NCI-H524 (cell line): ENCODE measurements at regions not wholly inside any gene's neighbourhood (a gene's known extent, or its start where the extent isn't known, plus 50 kb on each side); places are given as distances from the start of the nearest gene placed in this dataset.
"Not testable (repeated sequence)": the region's sequence is repeated elsewhere in the genome, so short reads cannot be mapped to it uniquely, and the experiment has no call there.

Experiments
- DNase-seq, 2 experiments: peaks; one replicate each; lab custom pipeline; 2025; lab: John Stamatoyannopoulos, UW

DNA sequence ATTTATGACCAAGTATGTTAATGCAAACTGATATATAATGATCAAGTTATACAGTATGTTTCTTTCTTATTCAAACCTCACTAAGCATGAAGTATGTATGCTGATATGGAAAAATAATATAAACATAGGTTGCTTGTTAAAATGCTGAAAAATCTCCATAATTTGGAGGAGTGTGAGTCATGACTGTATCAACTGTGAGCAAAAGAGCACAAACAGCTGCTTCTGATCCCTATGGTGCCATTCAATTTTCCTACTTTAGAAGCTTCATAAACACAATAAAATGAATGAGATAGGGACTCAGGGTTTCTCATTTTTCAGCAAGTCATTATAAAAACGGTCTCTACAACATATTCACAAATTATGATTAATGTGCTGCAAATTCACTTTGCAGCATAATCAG is 129.9 kb upstream of the TFPI start:
- no peak for DNase-seq

DNA sequence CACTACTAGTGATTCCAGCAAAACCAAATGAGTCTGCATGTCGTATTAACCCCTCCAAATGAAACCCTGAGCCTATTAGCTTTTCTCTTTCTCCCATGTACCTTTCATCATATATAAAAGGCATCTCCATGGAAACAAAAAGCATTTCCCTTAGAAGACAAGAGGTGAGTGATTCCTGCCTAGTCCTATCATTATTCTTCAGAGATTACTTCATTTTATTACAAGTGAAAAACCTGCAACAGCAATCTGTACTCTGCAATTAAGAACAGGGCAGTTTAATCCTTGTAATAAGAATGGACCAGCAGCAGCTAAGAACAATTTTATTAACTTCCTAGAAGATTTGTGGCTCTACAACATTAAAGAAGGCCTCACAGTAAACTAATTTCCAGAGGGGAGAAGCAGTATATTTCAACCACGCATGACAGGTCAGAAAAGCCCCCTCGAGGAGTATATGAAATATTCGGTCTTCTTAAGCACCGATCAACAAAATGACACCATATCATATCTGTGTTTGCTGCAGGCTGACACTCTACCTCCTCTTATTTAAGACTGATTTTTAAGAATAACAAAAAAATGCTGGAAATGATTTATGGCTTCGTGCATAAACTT is 132.3 kb upstream of the TFPI start:
- no peak for DNase-seq

DNA sequence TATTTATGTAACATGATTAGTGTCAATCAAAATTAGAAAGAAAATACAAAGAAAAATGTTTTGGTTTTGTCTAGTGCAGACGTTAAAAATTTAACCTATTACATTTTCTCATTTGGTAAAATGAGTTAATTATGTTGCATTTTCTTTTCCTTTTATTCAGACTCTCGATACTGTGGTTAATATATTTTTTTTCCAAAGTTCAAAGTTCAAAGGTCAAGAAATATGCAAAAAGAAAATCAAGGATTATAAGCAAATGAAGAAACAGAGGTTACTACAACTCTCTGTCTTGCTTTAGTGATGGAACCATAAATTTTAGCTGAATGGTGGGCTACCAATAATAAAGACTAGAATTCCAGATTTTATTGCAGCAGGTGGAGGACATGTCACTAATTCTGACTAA is 133.3 kb upstream of the TFPI start:
- no peak for DNase-seq

DNA sequence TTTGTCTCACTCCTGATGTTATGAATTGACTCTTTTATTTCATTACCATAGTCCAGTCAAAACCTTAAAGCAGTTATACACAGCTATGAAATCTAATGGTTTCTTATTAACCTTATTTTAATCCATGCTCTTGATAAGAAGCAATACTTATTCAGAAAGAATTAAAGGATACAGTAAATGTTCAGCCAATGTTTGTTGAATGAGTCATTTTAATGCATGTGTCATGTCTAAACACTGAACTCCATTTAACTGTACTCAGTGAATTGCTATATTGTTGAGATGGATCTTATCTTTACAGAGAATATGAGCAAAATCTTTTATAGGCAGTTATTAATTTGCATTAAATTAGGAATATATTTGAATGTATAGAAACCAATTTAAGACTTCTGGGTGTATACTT is 135.1 kb upstream of the TFPI start:
- DNase-seq, result no peak

DNA sequence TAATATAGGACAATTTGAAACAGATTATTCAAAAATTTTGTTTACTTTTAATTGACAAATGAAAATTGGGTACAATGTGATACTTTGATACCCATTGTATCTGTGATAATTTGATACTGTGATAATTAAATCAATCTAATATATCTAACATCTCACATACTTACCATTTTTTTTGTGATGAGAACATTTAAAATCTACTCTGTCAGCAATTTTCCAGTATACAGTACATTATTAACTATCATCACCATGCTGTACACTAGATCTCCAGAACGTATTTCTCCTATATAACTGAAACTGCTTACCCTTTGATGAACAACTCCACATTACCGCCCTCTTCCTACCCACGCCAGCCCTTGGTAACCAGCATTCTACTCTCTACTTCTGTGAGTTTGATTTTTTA is 139.7 kb upstream of the TFPI start:
- no peak for DNase-seq

DNA sequence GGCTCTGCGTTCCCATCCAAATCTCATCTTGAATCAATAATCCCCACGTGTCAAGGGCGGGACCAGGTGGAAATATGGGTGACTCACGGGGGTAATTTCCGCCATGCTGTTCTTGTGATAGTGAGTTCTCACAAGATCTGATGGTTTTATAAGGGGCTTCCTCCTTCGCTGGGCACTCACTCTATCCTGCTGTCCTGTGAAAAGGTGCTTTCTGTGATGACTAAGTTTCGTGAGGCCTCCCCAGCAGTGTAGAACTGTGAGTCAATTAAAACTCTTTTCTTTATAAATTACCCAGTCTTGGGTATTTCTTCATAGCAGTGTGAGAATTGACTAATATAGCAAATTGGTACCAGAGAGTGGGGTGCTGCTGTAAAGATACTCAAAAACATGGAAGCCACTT is 142.4 kb upstream of the TFPI start:
- not testable (repeated sequence) for DNase-seq

DNA sequence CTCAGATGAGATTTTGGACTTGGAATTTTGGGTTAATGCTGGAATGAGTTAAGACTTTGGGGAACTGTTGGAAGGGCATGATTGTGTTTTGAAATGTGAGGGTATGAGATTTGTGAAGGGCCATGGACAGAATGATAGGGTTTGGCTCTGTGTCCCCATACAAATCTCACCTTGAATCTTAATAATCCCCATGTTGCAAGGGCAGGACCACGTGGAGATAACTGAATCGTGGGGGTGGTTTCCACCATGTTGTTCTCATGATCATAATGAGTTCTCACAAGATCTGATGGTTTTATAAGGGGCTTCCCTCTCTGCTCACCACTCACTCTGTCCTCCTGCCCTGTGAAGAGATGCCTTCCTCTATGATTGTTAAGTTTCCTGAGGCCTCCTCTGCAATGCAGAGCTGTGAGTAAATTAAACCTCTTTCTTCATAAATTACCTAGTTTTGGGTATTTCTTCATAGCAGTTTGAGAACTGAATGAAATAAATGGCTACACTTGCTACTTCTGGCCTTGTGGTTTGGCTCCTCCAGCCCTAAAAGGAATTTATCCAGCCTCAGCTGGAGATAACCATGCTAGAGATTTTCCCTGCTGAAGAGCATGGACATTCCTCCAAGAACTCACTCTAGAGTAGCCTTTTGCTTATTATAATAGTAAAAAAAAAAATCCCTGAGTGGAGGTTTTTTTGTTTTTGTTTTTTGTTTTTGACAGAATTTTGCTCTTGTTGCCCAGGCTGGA is 144.3 kb upstream of the TFPI start:
- no peak for DNase-seq

DNA sequence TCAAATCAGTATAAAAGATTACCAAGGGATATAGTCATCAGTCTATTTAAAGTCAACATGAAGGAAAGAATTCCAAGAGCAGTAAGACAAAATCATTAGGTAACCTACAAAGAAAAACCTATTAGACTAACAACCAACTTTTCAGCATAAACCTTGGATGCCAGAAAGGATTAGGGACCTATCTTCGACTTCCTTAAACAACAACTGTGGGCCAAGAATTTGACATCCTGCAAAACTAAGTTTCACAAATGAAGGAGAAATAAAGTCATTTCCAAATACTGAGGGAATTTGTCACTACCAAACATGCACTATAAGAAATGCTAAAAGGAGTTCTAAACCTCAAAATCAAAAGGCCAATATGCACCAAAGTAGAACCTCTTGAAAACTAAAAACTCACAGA is 147.9 kb upstream of the TFPI start:
- DNase-seq, result no peak

DNA sequence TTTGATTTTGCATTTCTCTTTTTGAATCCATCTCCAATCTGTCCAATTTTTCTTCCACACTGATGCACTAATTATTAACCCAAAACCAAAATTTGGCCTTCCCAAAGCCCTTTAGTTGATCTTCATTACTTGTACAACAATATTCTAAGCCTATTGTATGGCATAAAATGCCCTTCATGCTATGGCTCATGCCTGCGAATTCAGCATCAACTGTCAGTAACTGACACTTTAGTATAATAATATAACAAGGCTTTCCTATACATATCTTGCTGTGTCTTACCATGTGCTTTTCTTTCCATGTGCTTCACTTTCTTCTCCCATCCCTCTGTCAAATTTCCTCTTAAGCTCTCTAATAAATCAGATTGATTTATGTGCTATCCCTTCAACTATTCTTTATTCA is 154.0 kb upstream of the TFPI start:
- no peak for DNase-seq

DNA sequence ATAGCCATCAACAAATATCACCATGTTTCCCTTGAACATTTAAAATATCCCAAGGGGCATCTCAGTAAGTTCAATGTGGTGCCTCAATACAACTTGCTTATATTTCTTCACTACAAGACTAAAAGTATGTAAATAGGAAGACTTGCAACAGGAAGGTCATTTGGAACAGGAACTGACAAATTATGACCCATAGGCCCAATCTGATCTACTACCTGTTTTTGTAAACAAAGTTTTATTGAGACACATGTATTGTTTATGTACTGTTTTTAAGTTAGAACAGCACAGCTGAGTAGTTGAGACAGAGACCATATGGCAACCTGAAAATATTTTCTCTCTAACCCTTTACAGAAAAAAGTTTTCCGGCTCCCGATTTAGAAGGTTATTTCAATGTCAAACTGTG is 154.8 kb upstream of the TFPI start:
- no peak for DNase-seq

DNA sequence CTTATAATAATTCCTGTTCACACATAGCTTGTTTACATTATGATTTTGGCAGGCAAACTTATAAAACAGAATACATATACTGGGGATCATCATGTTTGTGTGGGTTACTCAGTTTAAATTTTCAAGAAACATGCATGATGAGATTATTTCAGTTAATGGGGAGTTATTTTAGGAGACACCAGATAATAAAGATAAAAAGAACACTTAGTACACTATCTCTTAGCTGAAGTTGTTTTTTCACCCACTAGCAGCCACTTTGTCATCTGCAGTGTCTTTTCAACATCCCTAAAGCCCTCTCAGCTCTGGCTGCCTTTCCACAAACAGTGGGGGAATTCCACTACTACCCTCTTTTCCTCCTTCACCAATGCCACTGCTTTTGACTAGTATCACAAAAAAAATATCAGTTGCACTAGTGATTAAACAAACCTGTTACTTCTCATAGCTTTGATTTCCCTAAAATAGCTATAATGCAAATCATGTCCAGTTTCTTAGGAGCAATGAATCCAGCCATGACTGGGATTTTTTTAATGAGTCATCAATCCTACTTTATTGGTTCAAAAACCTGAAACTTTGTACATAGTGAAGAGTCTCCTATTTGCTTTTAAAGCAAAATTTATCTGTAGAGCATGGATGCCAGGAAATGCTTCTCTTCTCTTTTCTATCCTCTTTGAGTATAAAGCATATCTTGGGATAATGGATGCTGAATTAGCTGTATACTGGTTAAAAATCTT is 156.7 kb upstream of the TFPI start:
- no peak for DNase-seq

DNA sequence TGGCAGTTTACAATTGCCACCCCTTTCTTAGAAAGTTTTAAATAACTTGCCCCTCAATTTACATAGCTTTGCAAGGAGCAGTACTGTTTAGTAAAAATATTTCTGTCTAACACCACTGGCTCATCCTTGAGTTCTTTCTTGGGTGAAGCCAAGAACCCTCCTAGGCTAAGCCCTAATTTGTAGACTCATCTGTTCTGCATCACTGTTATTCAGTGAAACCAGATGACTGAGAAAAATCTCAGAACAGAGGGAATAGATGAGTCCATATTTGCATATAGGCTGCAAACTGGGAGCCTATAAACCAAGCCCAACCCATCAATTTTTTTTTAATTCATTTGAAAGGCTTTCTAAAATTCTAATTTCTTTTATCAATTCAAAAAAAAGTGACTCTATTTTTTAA is 161.4 kb upstream of the TFPI start:
- DNase-seq, result no peak

DNA sequence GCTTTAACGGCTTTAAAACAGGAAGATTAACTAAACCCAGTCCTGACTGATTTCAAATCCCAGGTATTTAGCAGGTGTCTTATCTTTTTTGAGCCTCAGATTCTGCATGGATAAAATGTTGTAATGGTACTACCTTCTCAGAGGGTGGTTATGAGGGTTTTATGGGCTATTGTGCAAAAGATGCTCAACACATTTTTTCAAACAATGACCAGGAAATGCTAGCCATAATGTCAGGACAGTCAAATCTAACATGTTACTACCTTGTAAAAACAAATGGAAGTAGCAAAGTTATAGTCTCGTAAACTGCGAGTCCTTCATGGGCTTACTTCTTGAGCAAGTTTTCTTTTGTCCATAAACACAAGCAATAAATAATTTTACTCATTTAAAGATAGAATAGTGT is 162.1 kb upstream of the TFPI start:
- no peak for DNase-seq

DNA sequence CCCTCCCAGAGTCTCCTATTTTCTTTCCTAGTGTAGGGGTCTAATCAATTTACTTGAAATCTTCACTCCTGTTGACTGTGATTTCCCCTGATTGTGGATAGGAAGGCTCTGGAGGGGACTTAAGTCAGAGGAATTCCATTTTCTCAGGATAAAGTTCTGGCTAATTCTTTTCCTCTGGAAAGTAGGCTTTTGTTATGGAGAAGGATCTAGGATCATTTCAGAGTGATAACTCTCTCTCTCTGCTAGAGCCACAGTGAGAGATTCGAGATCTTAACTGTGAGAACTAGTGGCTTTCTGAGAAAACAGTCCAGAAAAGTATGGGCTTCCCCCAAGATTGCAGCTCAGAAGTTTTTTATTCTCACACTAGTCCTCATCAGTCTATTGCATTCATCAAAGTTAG is 163.9 kb upstream of the TFPI start:
- no peak for DNase-seq

DNA sequence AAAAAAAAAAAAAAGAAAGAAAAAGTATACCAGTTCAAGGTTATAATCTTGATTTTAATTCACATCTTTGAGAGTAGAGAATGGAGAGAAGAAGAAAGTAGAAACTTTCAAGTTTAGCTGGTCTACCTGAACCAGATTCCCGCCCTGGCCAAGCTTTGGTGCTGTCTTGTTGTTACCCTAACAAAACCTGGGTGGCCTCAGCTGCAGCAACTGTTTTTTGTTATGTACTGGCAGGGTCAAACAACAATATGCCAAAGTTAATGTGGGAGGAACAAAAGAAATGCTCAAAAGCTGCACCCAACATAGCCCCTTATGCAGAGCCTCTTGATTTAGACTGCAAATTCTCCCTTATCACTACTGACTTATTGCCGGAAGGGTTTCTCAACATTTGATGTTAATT is 165.3 kb upstream of the TFPI start:
- DNase-seq, result no peak

DNA sequence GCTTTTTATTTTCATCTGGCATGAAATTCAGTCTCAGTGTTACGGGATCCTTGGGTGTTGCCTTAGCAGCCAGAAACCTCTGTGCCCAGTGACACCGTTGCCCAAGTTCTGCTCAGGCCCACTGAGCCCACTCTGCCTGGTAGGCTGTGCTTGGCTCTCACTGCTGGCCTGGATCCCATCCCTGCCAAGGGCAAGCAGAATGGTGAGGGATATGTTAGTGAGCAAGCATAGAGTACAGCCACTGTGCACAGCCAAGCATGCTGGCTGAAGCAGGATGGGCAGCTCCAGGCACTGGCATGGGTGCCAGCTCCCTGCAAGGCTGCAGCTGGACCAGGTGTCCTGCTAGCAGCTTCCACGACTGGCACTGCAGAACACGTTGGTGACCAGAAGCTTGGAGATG is 194.7 kb upstream of the TFPI start:
- no peak for DNase-seq

DNA sequence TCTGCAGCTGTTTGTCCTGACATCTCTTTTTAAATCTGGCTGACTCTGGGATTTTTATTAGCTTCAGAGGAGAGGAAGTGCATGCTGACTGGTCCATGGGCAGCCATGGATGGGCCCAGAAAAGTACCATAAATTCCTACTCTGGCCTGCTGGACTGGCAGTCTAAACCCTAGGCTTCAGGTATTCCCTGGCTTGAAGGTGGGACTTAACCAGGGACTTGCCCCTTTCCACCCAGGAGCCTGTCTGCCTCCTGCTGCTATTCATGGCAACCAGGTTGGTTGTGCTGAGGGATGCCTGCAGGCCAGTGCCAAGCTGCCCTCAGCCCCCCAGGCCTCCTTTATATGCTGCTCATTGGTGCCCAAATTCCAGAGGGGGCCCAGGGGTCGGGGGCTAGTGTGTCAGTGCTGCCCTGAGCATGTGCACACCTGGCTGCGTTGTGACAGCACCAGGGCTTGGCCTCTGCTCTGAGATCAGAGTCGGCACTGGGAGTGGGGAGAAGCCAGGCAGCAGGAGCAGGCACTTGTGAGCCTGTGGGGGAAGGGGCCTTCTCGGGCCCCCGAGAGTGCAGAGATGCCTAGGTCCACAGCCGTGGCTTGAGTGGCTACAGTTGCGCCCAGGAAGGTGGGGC is 195.7 kb upstream of the TFPI start:
- DNase-seq, result no peak

DNA sequence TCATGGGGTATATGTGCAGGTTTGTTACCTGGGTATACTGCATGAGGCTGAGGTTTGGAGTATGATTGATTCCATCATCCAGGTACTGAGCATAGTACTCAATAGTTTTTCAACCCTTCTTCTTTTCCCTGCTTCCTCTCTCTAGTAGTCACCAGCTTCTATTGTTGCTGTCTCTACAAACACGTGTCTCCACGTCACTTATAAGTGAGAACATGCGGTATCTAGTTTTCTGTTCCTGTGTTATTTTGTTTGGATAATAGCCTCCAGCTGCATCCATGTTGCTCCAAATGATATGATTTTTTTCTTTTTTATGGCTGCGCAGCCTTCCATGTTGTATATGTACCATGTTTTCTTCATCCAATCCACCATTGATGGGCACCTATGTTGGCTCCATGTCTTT is 214.8 kb upstream of the TFPI start:
- DNase-seq, result no peak

DNA sequence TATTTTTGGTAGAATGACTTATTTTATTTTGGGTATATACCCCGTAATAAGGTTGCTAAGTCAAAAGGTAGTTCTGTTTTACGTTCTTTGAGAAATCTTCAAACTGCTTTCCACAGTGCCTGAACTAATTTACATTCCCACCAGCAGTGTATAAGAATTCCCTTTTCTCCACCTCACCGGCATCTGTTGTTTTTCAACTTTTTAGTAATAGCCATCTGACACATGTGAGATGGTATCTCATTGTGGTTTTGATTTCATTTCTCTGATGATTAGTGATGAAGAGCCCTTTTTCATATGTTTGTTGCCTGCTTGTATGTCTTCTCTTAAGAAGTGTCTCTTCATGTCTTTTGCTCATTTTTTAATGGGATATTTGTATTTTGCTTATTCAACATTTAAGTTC is 215.2 kb upstream of the TFPI start:
- peak in 1 of 2 experiments; percentile 8 for DNase-seq

DNA sequence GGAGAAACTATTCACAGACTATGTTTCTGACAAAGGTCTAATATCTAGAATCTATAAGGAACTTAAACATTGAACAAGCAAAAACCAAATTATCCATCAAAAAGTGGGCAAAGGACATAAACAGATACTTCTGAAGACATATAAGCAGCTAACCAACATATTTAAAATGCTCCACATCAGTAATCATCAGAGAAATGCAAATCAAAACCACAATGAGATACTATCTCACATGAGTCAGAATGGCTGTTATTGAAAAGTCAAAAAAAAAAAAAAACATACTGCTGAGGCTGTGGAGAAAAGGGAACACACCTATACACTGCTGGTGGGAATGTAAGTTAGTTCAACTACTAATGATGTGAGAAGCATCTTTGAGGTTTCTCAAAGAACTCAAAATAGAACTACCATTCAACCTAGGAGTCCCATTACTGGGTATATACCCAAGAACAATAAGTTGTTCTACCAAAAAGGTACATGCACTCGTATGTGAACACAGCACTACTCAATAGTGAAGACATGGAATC is 220.4 kb upstream of the TFPI start:
- DNase-seq, result no peak

DNA sequence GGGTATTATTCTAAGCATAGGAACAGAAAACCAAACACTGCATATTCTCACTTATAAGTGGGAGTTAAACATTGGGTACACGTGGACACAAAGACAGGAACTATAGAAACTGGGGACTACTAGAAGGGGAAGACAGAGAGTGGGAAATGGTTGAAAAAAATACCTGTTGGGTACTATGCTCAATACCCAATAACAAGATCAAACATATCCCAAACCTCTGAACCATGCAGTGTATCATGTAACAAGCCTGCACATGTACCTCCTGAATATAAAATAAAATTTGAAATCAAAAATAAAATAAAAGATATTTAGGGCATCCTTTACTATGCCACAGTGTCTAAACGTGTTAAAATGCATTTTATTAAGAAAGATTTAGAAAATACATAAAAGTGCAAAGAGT is 221.0 kb upstream of the TFPI start:
- DNase-seq, result no peak

DNA sequence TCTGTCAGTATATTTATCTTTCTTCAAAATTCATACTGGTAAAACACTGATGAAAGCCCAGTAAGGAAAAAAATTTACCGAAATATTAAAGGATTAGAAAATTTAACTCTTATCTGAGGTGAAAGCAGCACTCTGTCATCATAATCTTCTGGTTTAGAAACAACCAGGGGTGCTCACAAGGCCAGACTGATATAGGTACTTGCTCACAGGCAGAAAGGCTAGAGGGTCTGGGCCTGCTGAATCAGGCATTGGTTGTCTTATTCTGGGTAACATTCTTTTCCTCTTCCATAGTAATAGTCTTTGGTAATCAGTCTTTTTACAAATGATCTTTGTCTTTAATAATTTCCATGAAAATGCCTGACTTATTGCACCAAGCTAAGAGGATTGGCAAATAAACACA is 221.4 kb upstream of the TFPI start:
- no peak for DNase-seq

DNA sequence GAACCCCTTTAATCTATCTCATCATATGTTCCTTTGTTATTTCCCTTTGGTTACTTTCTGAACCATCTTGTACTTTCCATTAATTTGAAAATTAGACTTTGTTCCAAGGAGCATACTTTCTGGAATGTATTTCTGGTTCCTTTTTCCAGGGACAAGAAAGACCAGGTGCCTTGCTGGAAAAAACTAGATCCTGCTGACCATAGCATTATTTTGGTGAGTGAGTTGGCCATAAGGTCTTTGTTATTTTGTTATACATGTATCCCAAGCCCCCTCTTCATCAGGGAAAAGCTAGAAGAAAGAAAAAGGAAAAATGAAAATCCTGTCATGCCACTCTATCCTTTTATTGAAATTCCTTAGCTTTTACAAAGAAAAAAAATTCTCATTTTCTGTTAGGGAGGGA is 228.1 kb upstream of the TFPI start:
- no peak for DNase-seq
